HK-2 (cell line): ENCODE measurements at regions not wholly inside any gene's neighbourhood (a gene's known extent, or its start where the extent isn't known, plus 50 kb on each side); places are given as distances from the start of the nearest gene placed in this dataset.
"Not testable (repeated sequence)": the region's sequence is repeated elsewhere in the genome, so short reads cannot be mapped to it uniquely, and the experiment has no call there.

Source experiments
- DNase-seq: peaks from one replicate; pipeline ENCODE4 v3.0.0-alpha.2; 2018; ENCODE audit not compliant: unreplicated experiment

DNA sequence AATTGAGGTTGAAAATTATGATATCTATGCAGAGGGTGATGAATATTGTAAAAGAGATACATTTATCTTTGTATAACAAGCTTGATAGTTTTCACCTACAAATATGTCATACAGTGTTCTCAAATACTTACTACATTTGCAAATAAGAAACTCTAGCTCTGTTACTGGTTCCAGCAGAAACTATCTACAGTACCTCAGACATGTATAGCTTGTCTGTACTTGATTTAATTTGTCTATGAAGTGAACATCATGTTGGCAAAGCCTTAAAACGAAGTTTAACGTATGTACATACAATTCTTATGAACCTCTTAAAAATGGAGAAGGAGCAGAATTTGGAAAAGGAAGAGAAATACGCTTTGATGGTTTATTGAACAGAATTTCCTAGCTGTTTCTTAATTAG lies 201.4 kb upstream of the MARCKS start:
- DNase-seq, result no peak

GRCh38 chr6:113659762-113660404 lies 197.3 kb upstream of the MARCKS start:
- DNase-seq, result no peak

DNA sequence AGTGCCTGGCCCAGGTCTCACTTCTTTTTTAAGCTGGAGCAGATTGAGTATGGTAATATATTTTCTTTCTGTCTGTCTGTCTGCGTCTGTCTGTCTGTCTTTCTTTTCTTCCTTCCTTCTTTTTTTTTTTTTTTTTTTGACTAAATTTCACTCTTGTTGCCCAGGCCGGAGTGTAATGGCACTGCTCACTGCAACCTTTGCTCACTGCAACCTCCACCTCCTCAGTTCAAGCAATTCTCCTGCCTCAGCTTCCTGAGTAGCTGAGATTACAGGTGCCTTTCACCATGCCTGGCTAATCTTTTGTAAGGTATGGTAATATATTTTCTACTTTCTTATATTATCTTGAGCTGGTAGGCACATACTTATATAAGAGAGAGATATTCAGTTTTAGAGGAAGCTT lies 196.3 kb upstream of the MARCKS start:
- no peak for DNase-seq

- DNase-seq, result no peak
Measured at GRCh38 chr6:113662093-113662665, 195.0 kb upstream of the MARCKS start.

DNA sequence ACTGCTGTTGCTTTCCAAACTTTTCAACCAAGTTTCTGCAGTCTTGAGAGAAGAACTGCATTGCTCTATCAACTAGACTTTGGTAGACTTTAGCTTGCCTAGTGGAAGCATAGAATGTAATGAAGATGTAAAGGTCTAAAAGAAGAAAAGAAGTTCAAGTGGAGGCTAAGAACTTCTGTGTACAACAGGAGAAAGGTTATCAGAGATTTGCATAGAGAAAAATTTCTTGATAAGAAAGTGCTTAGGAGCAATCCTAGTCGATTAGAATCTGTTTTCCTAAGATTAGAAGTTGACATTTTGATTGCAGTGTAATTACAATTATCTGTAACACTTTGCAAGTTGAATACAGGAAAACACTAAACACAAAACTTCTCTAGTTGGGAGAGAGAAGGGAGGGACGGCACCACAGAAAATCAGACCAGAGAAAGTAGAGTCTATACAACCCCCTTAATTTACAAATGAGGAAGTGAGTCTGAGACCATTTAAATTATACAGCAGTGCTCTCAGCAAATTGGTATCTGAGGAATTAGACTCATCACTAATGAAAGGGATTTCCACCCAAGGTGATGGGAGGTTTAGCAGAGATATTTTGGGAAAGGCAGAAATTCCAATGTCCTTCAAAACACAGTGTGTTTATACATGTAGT lies 194.3 kb upstream of the MARCKS start:
- DNase-seq, result no peak

DNA sequence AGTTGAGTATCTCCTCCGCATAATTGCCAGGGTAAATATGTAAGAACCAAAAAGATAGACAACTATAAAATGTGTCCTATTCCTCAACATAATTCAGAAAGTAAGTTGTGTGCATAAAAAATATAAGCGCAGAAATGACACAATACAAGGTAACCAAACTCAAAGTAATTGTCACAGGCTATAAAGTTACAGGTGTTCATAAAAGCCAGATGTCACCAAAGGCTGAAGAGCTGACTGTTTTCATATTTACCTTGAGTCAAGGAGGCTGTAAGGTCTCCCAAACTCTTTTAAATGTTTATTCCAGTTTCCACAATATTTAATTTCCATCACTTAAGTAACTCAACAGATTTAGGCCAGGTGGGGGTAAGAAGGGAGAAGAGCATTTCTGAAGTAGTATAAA lies 192.2 kb upstream of the MARCKS start:
- DNase-seq, result no peak

- no peak for DNase-seq
Measured at GRCh38 chr6:113668641-113669408, 188.3 kb upstream of the MARCKS start.

DNA sequence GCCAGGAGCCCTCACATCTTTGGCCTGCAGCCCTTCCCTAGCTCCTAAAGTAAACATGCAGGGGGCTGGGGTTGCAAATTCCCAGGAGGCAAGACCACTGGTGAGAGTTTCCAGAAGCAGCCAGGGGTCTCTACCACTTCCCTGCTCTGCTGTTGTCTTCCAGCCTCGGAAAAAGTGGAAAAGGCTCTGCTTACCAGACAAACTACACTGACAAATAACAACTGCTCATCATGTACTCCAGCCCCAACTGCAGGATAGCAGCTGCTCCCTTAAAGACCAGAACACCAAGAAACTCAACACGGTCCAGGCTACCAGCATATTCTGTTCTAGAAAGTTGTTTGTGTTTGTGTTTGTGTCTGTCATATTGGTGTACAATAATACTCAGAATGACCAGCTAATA lies 187.5 kb upstream of the MARCKS start:
- DNase-seq, result no peak

DNA sequence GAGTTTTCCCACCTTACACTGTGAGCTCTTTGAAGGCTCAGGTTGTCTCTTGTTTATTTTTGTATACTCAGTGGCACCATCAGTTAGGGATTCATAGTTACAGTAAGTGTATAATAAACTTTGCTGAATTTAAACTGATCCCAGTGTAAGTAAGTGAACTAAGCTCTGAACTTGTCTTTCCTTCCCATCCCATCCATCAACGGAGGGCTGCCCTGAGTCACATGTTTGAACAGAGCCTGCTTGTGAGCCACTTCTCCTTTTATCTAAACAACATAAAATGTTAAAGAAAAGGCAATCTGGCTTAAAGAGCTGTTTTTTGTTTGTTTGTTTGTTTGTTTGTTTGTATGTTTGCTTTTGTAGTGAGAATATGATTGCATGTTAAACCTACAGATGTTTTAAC lies 185.7 kb upstream of the MARCKS start:
- no peak for DNase-seq

DNA sequence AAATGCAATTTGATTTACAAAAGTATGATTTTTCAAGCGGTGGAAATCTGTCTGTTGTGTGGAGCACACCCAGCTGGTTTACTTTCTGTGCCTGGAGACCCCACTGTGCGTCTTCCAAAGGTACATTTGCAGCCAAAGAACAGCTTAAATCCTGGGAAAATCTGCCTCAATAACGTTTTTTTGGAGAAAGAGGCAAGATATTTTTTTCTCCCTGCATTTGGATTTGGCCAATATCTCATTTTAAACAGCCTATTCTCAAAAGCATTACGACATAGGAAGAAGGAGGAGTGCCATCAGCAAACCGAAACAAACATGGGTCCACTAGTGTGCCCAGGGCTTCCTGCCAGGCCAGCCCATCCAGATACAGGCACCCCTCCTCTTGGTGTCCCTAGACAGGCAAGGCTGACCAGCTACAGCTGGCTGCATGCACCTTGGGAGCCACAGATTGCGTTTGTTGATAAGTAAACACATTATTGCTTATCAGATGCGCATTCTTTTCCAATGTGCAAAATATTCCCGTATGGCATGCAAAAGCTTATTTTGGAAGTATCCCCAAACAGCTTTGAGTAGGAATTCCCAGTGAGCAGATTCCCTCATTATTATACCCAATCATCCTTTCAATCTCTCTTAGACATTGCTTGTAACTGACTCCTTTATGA lies 184.5 kb upstream of the MARCKS start:
- no peak for DNase-seq

- DNase-seq, result no peak
Measured at GRCh38 chr6:113674075-113674474, 183.1 kb upstream of the MARCKS start.

GRCh38 chr6:113676057-113676456 lies 181.1 kb upstream of the MARCKS start:
- no peak for DNase-seq

DNA sequence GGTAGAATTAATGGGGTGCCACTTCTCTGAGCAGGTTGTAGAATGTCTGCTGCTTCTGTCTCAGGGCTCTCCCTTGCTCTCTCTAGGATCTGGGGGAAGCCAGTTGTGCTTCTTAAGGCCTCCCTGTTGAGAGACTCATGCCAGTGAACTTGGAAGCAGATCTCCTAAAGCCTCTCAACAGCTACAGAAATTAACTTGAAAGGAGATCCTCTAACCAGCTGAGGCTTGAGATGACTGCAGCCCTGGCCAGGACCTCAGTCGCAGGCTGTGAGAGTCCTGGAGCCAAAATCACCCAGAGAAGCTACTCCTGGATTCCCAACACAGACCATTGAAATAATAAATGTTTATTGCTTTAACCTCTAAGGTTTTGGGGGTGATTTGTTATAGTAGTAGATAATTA lies 180.2 kb upstream of the MARCKS start:
- no peak for DNase-seq

GRCh38 chr6:113679051-113679450 lies 178.1 kb upstream of the MARCKS start:
- no peak for DNase-seq

DNA sequence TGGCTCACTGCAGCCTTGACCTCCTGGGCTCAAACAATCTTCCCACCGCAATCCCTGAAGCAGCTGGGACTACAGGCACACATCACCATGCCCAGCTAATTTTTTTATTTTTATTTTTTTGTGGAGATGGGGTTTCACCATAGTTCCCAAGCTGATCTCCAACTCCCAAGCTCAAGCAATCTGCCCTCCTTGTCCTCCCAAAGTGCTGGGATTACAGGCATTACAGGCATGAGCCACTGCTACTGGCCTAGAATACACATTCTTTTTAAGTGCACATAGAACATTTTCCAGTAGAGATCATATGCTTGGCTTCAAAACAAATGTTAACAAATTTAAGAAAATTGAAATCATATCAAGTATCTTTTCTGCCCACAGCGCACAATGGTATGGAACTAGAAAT lies 176.8 kb upstream of the MARCKS start:
- DNase-seq, result no peak

DNA sequence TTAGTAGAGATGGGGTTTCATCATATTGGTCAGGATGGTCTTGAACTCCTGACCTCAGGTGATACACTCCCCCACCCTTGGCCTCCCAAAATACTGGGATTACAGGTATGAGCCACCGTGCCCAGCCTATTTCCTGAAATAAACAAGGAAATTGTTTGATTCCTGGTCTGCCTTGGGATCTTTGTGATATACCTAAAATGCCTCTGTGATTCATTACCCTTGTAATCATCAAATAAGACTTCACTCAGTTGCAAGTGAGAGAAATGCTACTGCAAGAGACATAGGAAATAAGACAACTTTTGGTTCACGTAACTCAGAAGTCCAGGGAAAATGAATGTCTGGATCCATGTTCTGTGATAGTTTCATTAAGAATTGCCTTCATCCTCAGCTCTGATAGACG lies 173.2 kb upstream of the MARCKS start:
- DNase-seq, result no peak

GRCh38 chr6:113684382-113684901 lies 172.7 kb upstream of the MARCKS start:
- DNase-seq, result no peak

GRCh38 chr6:113686049-113686448 lies 171.1 kb upstream of the MARCKS start:
- DNase-seq, result no peak

- DNase-seq, result not testable (repeated sequence)
Measured at GRCh38 chr6:113689620-113690019, 167.5 kb upstream of the MARCKS start.

GRCh38 chr6:113690281-113691259 lies 166.6 kb upstream of the MARCKS start:
- peak; percentile 38 for DNase-seq

GRCh38 chr6:113691260-113691656 lies 165.9 kb upstream of the MARCKS start:
- DNase-seq, result no peak
